ENCODE measurements at regions not wholly inside any gene's neighbourhood (a gene's known extent, or its start where the extent isn't known, plus 50 kb on each side); places are given as distances from the start of the nearest gene placed in this dataset.

DNA sequence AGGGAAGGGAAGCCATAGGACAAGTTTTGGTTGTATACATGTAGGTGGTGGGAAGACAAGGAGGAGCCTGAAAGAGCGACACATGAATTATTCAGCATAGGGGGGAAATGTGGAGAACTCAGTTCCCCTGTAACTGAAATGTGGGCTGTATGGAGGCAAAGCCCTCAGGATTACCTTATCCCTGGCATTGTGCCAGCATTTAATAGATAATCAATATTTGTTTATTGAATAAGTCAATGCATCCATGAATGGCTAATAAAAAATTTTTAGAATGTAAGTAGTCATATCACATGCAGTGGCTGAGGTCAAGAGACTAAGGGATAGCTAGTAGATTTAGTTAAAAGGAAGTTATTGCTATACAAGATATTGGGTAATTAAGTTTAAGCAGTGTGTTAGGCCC, 232.4 kb downstream of the SNAPC1 start:
- no peaks in the 10 kb centered on the region for H3K36me3 ChIP-seq
- TF ChIP-seq POLR2A (IDR thresholded peaks at IDR 0.05), result no peak
- TF ChIP-seq, protein P1, sequence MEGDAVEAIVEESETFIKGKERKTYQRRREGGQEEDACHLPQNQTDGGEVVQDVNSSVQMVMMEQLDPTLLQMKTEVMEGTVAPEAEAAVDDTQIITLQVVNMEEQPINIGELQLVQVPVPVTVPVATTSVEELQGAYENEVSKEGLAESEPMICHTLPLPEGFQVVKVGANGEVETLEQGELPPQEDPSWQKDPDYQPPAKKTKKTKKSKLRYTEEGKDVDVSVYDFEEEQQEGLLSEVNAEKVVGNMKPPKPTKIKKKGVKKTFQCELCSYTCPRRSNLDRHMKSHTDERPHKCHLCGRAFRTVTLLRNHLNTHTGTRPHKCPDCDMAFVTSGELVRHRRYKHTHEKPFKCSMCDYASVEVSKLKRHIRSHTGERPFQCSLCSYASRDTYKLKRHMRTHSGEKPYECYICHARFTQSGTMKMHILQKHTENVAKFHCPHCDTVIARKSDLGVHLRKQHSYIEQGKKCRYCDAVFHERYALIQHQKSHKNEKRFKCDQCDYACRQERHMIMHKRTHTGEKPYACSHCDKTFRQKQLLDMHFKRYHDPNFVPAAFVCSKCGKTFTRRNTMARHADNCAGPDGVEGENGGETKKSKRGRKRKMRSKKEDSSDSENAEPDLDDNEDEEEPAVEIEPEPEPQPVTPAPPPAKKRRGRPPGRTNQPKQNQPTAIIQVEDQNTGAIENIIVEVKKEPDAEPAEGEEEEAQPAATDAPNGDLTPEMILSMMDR (IDR thresholded peaks at IDR 0.05), result no peak
- TF ChIP-seq POLR2AphosphoS5 (IDR thresholded peaks at IDR 0.05), result no peak
- no peak overlapping the region for H3K27ac ChIP-seq
- H3K9me3 ChIP-seq, result no peaks in the 10 kb centered on the region
- 96% methylated on average over 1 of the region's 1 CpG for WGBS
- intact Hi-C loops (cut with DNase I), result no loop called here
- no peak overlapping the region for H3K4me3 ChIP-seq
- H3K4me1 ChIP-seq (replicated peaks), result no peaks in the 10 kb centered on the region
- no peaks in the 10 kb centered on the region for H3K27me3 ChIP-seq (replicated peaks; ENCODE audit: insufficient read depth)
- no peak for DNase-seq (ENCODE audit: low spot score)

DNA sequence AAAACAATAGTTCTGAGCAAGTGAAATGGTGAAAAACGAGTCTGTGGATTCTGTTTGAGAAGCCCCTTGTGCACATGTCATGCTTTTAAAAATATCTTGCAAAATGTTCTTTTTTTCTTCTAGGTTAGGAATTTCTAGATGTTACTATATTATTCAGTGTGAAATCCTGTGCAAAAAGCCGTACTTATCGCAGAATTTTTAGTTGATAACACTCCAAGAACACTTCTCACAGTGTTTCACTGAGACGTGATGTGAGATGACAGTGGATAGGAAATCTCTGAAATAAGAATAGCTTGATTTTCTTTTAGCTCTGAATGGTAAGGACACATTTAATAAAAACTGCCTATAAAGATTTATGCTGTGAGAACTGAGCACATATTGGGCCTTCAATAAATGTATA, 234.5 kb downstream of the SNAPC1 start:
- no peak overlapping the region for H3K4me3 ChIP-seq
- no peak overlapping the region for H3K27ac ChIP-seq
- no peaks in the 10 kb centered on the region for H3K36me3 ChIP-seq
- H3K27me3 ChIP-seq (replicated peaks; ENCODE audit: insufficient read depth), result no peaks in the 10 kb centered on the region
- H3K4me1 ChIP-seq (replicated peaks), result no peaks in the 10 kb centered on the region
- WGBS, result 93% methylated on average over 4 of the region's 4 CpGs
- no peak for DNase-seq (ENCODE audit: low spot score)
- no peaks in the 10 kb centered on the region for H3K9me3 ChIP-seq
- TF ChIP-seq POLR2A (IDR thresholded peaks at IDR 0.05) (no peak), POLR2AphosphoS5 (IDR thresholded peaks at IDR 0.05) (no peak)
- intact Hi-C loops (cut with DNase I), result no loop called here

DNA sequence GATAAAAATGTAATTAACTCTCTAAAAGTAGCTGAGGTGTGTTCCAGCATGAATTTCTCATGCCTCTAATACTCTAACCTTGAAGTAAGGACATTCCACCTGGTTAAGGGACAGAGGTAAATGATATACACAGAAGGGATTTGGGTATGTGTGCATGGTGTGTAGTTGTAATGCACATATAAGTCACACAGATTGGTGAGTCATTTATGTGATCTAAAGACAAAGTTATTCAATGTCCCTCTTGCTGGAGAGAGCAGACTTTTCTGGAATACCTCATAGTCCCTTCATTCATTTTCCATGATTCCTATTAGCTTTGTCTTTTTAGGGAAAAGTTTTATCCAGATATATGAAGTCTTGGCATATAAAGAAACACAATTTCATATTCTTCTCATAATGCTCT, 234.9 kb downstream of the SNAPC1 start:
- H3K27ac ChIP-seq, result no peak overlapping the region
- DNase-seq (ENCODE audit: low spot score), result no peak
- H3K9me3 ChIP-seq, result no peaks in the 10 kb centered on the region
- no peaks in the 10 kb centered on the region for H3K27me3 ChIP-seq (replicated peaks; ENCODE audit: insufficient read depth)
- H3K36me3 ChIP-seq, result no peaks in the 10 kb centered on the region
- TF ChIP-seq POLR2AphosphoS5 (IDR thresholded peaks at IDR 0.05), result no peak
- TF ChIP-seq, protein P1 (IDR thresholded peaks at IDR 0.05), result no peak
- no peak for TF ChIP-seq POLR2A (IDR thresholded peaks at IDR 0.05)
- no peaks in the 10 kb centered on the region for H3K4me1 ChIP-seq (replicated peaks)
- no peak overlapping the region for H3K4me3 ChIP-seq
- intact Hi-C loops (cut with DNase I), result no loop called here

DNA sequence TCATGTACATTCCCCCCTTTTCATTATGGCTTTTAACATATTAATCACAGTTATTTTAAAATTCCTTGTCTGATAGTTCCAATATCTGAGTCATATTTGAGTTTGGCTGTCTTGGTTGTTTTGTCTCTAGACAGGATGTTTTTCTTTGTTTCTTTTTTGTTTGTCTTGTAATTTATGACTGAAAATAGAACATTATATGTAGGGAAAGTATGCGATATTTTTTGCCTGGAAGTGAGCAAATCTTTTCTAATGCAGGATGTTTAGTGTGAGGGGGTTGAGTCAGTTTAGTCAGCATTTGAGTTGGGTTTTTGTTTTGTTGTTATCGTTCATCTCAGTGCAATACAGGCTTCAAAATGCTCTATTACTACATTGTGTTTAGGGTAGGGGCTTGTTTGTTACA, 239.7 kb downstream of the SNAPC1 start:
- DNase-seq (ENCODE audit: low spot score), result no peak
- H3K27me3 ChIP-seq (replicated peaks; ENCODE audit: insufficient read depth), result no peaks in the 10 kb centered on the region
- H3K9me3 ChIP-seq, result no peaks in the 10 kb centered on the region
- no peak overlapping the region for H3K4me3 ChIP-seq
- no peaks in the 10 kb centered on the region for H3K4me1 ChIP-seq (replicated peaks)
- TF ChIP-seq POLR2AphosphoS5 (IDR thresholded peaks at IDR 0.05), result no peak
- TF ChIP-seq POLR2A (IDR thresholded peaks at IDR 0.05), result no peak
- TF ChIP-seq, protein P1 (IDR thresholded peaks at IDR 0.05), result no peak
- H3K36me3 ChIP-seq, result no peaks in the 10 kb centered on the region
- 90% methylated on average over 2 of the region's 2 CpGs for WGBS
- no peak overlapping the region for H3K27ac ChIP-seq
- intact Hi-C loops (cut with DNase I), result no loop called here

DNA sequence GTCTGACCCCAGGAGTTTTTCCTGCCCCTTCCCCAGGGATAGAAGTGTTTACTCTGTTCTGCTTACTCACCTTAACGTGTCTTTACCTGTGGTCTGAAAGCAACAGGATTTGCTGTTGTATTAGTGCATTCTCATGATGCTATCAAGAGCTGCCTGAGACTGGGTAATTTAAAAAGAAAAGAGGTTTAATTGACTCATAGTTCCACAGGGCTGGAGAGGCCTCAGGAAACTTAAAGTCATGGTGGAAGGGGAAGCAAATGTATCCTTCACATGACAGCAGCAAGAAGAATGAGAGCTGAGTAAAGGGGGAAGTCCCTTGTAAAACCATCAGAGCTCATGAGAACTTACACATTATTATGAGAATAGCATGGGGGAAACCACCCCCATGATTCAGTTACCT, 240.4 kb downstream of the SNAPC1 start:
- Histone ChIP-seq H3K27ac (no peak overlapping the region), H3K27me3 (replicated peaks; ENCODE audit: insufficient read depth) (no peaks in the 10 kb centered on the region), H3K9me3 (no peaks in the 10 kb centered on the region), H3K4me3 (no peak overlapping the region), H3K4me1 (replicated peaks) (no peaks in the 10 kb centered on the region), H3K36me3 (no peaks in the 10 kb centered on the region)
- intact Hi-C loops (cut with DNase I), result no loop called here
- DNase-seq (ENCODE audit: low spot score), result no peak
- 73% methylated on average over 1 of the region's 1 CpG for WGBS
- TF ChIP-seq, protein P1 (IDR thresholded peaks at IDR 0.05), result no peak
- TF ChIP-seq POLR2A (IDR thresholded peaks at IDR 0.05) (no peak), POLR2AphosphoS5 (IDR thresholded peaks at IDR 0.05) (no peak)
